GM18873 (cell line): ENCODE measurements at regions not wholly inside any gene's neighbourhood (a gene's known extent, or its start where the extent isn't known, plus 50 kb on each side); places are given as distances from the start of the nearest gene placed in this dataset.

Experiments used
- ATAC-seq: cut with Tn5 transposase; IDR thresholded peaks from one replicate; pipeline ENCODE4 v1.9.1; 2021; ENCODE audit warnings: mild to moderate bottlenecking, moderate library complexity, moderate number of reproducible peaks; ENCODE audit not compliant: unreplicated experiment, low FRiP score

- no peak for ATAC-seq
These were observed 465.1 kb downstream of the GALR1 start for GRCh38 chr18:77714716-77715115.

GRCh38 chr18:77716282-77716681 is 466.6 kb downstream of the GALR1 start:
- ATAC-seq = no peak

- no peak for ATAC-seq
These were observed 483.8 kb downstream of the GALR1 start for GRCh38 chr18:77733292-77733903.

- no peak for ATAC-seq
These were observed 487.2 kb downstream of the GALR1 start for GRCh38 chr18:77736842-77737241.

- ATAC-seq = no peak
These were observed 487.8 kb downstream of the GALR1 start for GRCh38 chr18:77737405-77737804.

- ATAC-seq = no peak
These were observed 499.4 kb downstream of the GALR1 start for GRCh38 chr18:77749089-77749488.

- ATAC-seq = no peak
These were observed 500.4 kb downstream of the GALR1 start for GRCh38 chr18:77750006-77750405.

- no peak for ATAC-seq
These were observed 504.9 kb downstream of the GALR1 start for GRCh38 chr18:77754475-77755044.

- no peak for ATAC-seq
These were observed 505.5 kb downstream of the GALR1 start for GRCh38 chr18:77755187-77755586.

GRCh38 chr18:77761332-77761731 is 511.7 kb downstream of the GALR1 start:
- no peak for ATAC-seq

- ATAC-seq = no peak
These were observed 512.4 kb downstream of the GALR1 start for GRCh38 chr18:77762014-77762413.

GRCh38 chr18:77762642-77763041 is 513.0 kb downstream of the GALR1 start:
- no peak for ATAC-seq

- no peak for ATAC-seq
These were observed 514.0 kb downstream of the GALR1 start for GRCh38 chr18:77763530-77764145.

GRCh38 chr18:77765468-77765867 is 515.8 kb downstream of the GALR1 start:
- no peak for ATAC-seq

GRCh38 chr18:77766421-77766820 is 516.8 kb downstream of the GALR1 start:
- ATAC-seq = no peak

GRCh38 chr18:77772177-77772576 is 522.5 kb downstream of the GALR1 start:
- ATAC-seq = no peak

- no peak for ATAC-seq
These were observed 526.5 kb downstream of the GALR1 start for GRCh38 chr18:77776104-77776503.

GRCh38 chr18:77777163-77777562 is 527.5 kb downstream of the GALR1 start:
- no peak for ATAC-seq

- no peak for ATAC-seq
These were observed 535.2 kb downstream of the GALR1 start for GRCh38 chr18:77784759-77785379.

GRCh38 chr18:77785415-77785975 is 535.8 kb downstream of the GALR1 start:
- ATAC-seq = no peak

- no peak for ATAC-seq
These were observed 553.4 kb downstream of the GALR1 start for GRCh38 chr18:77803024-77803423.
